H9 (cell line): ENCODE measurements at regions not wholly inside any gene's neighbourhood (a gene's known extent, or its start where the extent isn't known, plus 50 kb on each side); places are given as distances from the start of the nearest gene placed in this dataset.

Experiments
- DNase-seq: peaks from one replicate; pipeline ENCODE4 v3.0.0-alpha.2; 2017
- H2AFZ ChIP-seq: one replicate; pipeline ENCODE4 v1.6.1; 2013; ENCODE audit warnings: mild to moderate bottlenecking, low read length, control low read depth, moderate library complexity
- H2AK5ac ChIP-seq: 2 replicates; pipeline ENCODE4 v1.6.1; 2013; ENCODE audit warnings: low read length, control low read depth, mixed read lengths; ENCODE audit not compliant: insufficient read length
- H2BK120ac ChIP-seq: one replicate; pipeline ENCODE4 v1.6.1; 2013; ENCODE audit warnings: low read depth, mild to moderate bottlenecking, low read length, control low read depth, inconsistent platforms; ENCODE audit not compliant: poor library complexity, severe bottlenecking
- H2BK12ac ChIP-seq: 2 replicates; pipeline ENCODE4 v1.6.1; 2013; ENCODE audit warnings: low read length, control low read depth, mixed read lengths, low read depth; ENCODE audit not compliant: insufficient read length
- H2BK15ac ChIP-seq: 2 replicates; pipeline ENCODE4 v1.6.1; 2013; ENCODE audit warnings: low read depth, low read length, control low read depth
- H2BK20ac ChIP-seq: one replicate; pipeline ENCODE4 v1.6.1; 2013; ENCODE audit warnings: low read depth, mild to moderate bottlenecking, low read length, control low read depth, inconsistent platforms; ENCODE audit not compliant: poor library complexity, severe bottlenecking
- H2BK5ac ChIP-seq: 2 replicates; pipeline ENCODE4 v1.6.1; 2013; ENCODE audit warnings: low read length, control low read depth, mixed read lengths; ENCODE audit not compliant: insufficient read length
- H3K14ac ChIP-seq: 2 replicates; pipeline ENCODE4 v1.6.1; 2013; ENCODE audit warnings: low read length, control low read depth; ENCODE audit not compliant: insufficient read depth
- H3K18ac ChIP-seq: 2 replicates; pipeline ENCODE4 v1.6.1; 2013; ENCODE audit warnings: low read depth, mild to moderate bottlenecking, mixed read lengths, low read length, control low read depth; ENCODE audit not compliant: insufficient read length
- H3K23ac ChIP-seq: 2 replicates; pipeline ENCODE4 v1.6.1; 2013; ENCODE audit warnings: low read length, control low read depth, mixed read lengths, low read depth; ENCODE audit not compliant: insufficient read length
- H3K23me2 ChIP-seq: 2 replicates; pipeline ENCODE4 v1.6.1; 2013; ENCODE audit warnings: low read depth, mild to moderate bottlenecking, mixed read lengths, low read length, control low read depth; ENCODE audit not compliant: insufficient read length, poor library complexity, severe bottlenecking
- H3K27ac ChIP-seq: 2 replicates; pipeline ENCODE4 v1.5.1; 2013; ENCODE audit warnings: low read length, control low read depth, mixed read lengths, low read depth; ENCODE audit not compliant: insufficient read length
- H3K27me3 ChIP-seq: 2 replicates; pipeline ENCODE4 v1.6.1; 2013; ENCODE audit warnings: low read length, control low read depth, inconsistent platforms; ENCODE audit not compliant: insufficient read depth
- H3K4ac ChIP-seq: 2 replicates; pipeline ENCODE4 v1.6.1; 2013; ENCODE audit warnings: low read depth, mild to moderate bottlenecking, control low read depth, inconsistent platforms, low read length, moderate library complexity
- H3K4me1 ChIP-seq: 2 replicates; pipeline ENCODE4 v1.6.1; 2013; ENCODE audit warnings: low read length, control low read depth, inconsistent platforms; ENCODE audit not compliant: insufficient read depth
- H3K4me2 ChIP-seq: 2 replicates; pipeline ENCODE4 v1.6.1; 2013; ENCODE audit warnings: low read length, control low read depth, mixed read lengths; ENCODE audit not compliant: insufficient read length, insufficient read depth
- H3K56ac ChIP-seq: 2 replicates; pipeline ENCODE4 v1.6.1; 2013; ENCODE audit warnings: low read depth, mild to moderate bottlenecking, mixed read lengths, low read length, control low read depth; ENCODE audit not compliant: insufficient read length
- H3K79me1 ChIP-seq: 2 replicates; pipeline ENCODE4 v1.6.1; 2013; ENCODE audit warnings: low read depth, mild to moderate bottlenecking, moderate library complexity, low read length, control low read depth, inconsistent platforms; ENCODE audit not compliant: insufficient read depth, poor library complexity, severe bottlenecking
- H3K79me2 ChIP-seq: 2 replicates; pipeline ENCODE4 v1.6.1; 2013; ENCODE audit warnings: low read length, control low read depth, inconsistent platforms; ENCODE audit not compliant: insufficient read depth
- H3K9ac ChIP-seq: 2 replicates; pipeline ENCODE4 v1.6.1; 2013; ENCODE audit warnings: low read length, control low read depth, mixed read lengths; ENCODE audit not compliant: insufficient read length; ENCODE audit errors: extremely low read depth
- H3K9me3 ChIP-seq: one replicate; pipeline ENCODE4 v1.6.1; 2013; ENCODE audit warnings: low read depth, low read length, inconsistent platforms; ENCODE audit not compliant: control insufficient read depth
- H3T11ph ChIP-seq: one replicate; pipeline ENCODE4 v1.6.1; 2013; ENCODE audit warnings: mild to moderate bottlenecking, low read length, control low read depth, inconsistent platforms
- H4K20me1 ChIP-seq: one replicate; pipeline ENCODE4 v1.6.1; 2013; ENCODE audit not compliant: control insufficient read depth, insufficient read length, insufficient read depth
- H4K5ac ChIP-seq: 2 replicates; pipeline ENCODE4 v1.6.1; 2013; ENCODE audit warnings: low read depth, mild to moderate bottlenecking, mixed read lengths, low read length, control low read depth; ENCODE audit not compliant: insufficient read length
- H4K8ac ChIP-seq: replicated peaks from 2 replicates; pipeline ENCODE4 v1.6.1; 2013; ENCODE audit warnings: low read length, control low read depth, mixed read lengths, low read depth; ENCODE audit not compliant: insufficient read length
- H4K91ac ChIP-seq: 2 replicates; pipeline ENCODE4 v1.6.1; 2013; ENCODE audit warnings: low read depth, mild to moderate bottlenecking, moderate library complexity, mixed read lengths, low read length, control low read depth; ENCODE audit not compliant: insufficient read length
- H3K27ac Mint-ChIP-seq, 3 experiments: 2 replicates in 2 of 3; 3 replicates in 1 of 3; pipeline ENCODE4 v1.8.0; 2020 to 2021; ENCODE audit warnings: mixed read lengths in 3 of 3, mild to moderate bottlenecking in 1 of 3, moderate library complexity in 1 of 3
- H3K27me3 Mint-ChIP-seq: 2 replicates; pipeline ENCODE4 v1.8.0; 2021; ENCODE audit warnings: low read depth, mild to moderate bottlenecking, moderate library complexity, mixed read lengths
- H3K36me3 Mint-ChIP-seq, 3 experiments: 2 replicates in 2 of 3; 3 replicates in 1 of 3; pipeline ENCODE4 v1.8.0; 2020 to 2021; ENCODE audit warnings: low read depth in 3 of 3, mixed read lengths in 3 of 3; ENCODE audit not compliant: insufficient read depth in 1 of 3
- H3K4me1 Mint-ChIP-seq, 2 experiments: 2 replicates each; pipeline ENCODE4 v1.8.0; 2020; ENCODE audit warnings: mixed read lengths in 2 of 2
- H3K4me3 Mint-ChIP-seq, 2 experiments: 2 replicates in 1 of 2; 3 replicates in 1 of 2; pipeline ENCODE4 v1.8.0; 2020 to 2021; ENCODE audit warnings: mild to moderate bottlenecking in 2 of 2, mixed read lengths in 2 of 2, moderate library complexity in 1 of 2
- H3K9me3 Mint-ChIP-seq, 2 experiments: 2 replicates in 1 of 2; 3 replicates in 1 of 2; pipeline ENCODE4 v1.8.0; 2020; ENCODE audit warnings: mild to moderate bottlenecking in 2 of 2, mixed read lengths in 2 of 2, moderate library complexity in 1 of 2
- CTCF ChIP-seq: fragments of 200-600 bp; sonication (generic); conservative IDR thresholded peaks from 3 replicates; pipeline ENCODE4 v1.8.0; 2021; ENCODE audit warnings: antibody characterized with exemption, mild to moderate bottlenecking
- whole genome bisulfite sequencing: extraction: QIAGEN DNeasy Blood & Tissue Kit; methylation state at CpG from one replicate; pipeline ENCODE4 v1.1.7; 2013; ENCODE audit warnings: missing lambda C conversion rate, low lambda C conversion rate, mixed read lengths; ENCODE audit not compliant: insufficient read length; ENCODE audit errors: extremely low coverage; 5-methylcytosine and 5-hydroxymethylcytosine counted together

DNA sequence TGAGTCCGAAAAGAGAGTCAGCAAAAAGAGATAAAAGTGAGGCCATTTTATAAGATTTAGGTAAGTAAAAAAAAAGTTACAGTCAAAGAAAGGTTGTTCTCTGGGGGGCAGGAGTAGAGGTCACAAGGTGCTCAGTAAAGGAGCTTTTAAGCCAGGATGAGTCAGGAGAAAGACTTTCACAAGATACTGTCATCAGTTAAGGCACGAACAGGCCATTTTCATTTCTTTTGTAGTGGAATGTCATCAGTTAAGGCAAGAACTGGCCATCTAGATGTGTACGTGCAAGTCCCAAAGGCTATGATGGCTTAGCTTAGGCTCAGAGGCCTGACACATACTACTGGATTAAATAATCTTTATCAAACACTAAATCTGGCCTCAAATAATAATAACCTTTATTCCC lies 1207.3 kb upstream of the FAM98A start:
- Histone ChIP-seq H3K56ac (no peak overlapping the region), H3K18ac (no peak overlapping the region), H2BK20ac (no peak overlapping the region), H3K14ac (no peak overlapping the region), H2BK5ac (no peak overlapping the region), H3K79me2 (no peaks in the 10 kb centered on the region), H3K79me1 (no peaks in the 10 kb centered on the region), H4K20me1 (no peaks in the 10 kb centered on the region), H2BK15ac (no peak overlapping the region), H2BK120ac (no peak overlapping the region), H3K27me3 (no peaks in the 10 kb centered on the region), H3T11ph (no peak overlapping the region), H3K23ac (no peak overlapping the region), H4K5ac (no peak overlapping the region), H2AK5ac (no peak overlapping the region), H4K8ac (no peak overlapping the region), H3K27ac (no peak overlapping the region), H4K91ac (no peak overlapping the region), H3K9ac (no peak overlapping the region), H3K9me3 (no peaks in the 10 kb centered on the region), H2AFZ (no peak overlapping the region), H3K4ac (no peak overlapping the region), H3K4me1 (no peaks in the 10 kb centered on the region), H3K4me2 (no peak overlapping the region), H2BK12ac (no peak overlapping the region), H3K23me2 (no peaks in the 10 kb centered on the region)
- no peak overlapping the region for H3K4me3 Mint-ChIP-seq
- TF ChIP-seq CTCF = no peak
- no peak overlapping the region for H3K27ac Mint-ChIP-seq
- no peaks in the 10 kb centered on the region for H3K27me3 Mint-ChIP-seq
- H3K4me1 Mint-ChIP-seq = no peaks in the 10 kb centered on the region
- no CpG with 5 or more reads among the region's 3 CpGs for WGBS
- no peaks in the 10 kb centered on the region for H3K9me3 Mint-ChIP-seq
- DNase-seq = no peak
- no peaks in the 10 kb centered on the region for H3K36me3 Mint-ChIP-seq
